Mucosa of descending colon (tissue), 3 donors: ENCODE measurements at regions not wholly inside any gene's neighbourhood (a gene's known extent, or its start where the extent isn't known, plus 50 kb on each side); places are given as distances from the start of the nearest gene placed in this dataset.

Experiments
- ATAC-seq: fragments of 200-7000 bp; cut with Tn5 transposase; one replicate; pipeline ENCODE4 v1.9.1; 2020; ENCODE audit warnings: mild to moderate bottlenecking, moderate library complexity
- DNase-seq, 3 donors: peaks; one replicate each; pipeline ENCODE4 v3.0.0-alpha.2; 2020
- H3K36me3 ChIP-seq: fragments of 200-600 bp; one replicate; pipeline ENCODE4 v1.8.0; 2021; ENCODE audit warnings: low read depth, mild to moderate bottlenecking
- H3K4me1 ChIP-seq: fragments of 200-600 bp; one replicate; pipeline ENCODE4 v1.8.0; 2021; ENCODE audit warnings: low read depth, mild to moderate bottlenecking
- H3K4me3 ChIP-seq: fragments of 200-600 bp; one replicate; pipeline ENCODE4 v1.8.0; 2021; ENCODE audit warnings: mild to moderate bottlenecking
- H3K9me3 ChIP-seq: fragments of 200-600 bp; one replicate; pipeline ENCODE4 v1.8.0; 2021; ENCODE audit warnings: mild to moderate bottlenecking
- CTCF ChIP-seq: fragments of 200-600 bp; IDR thresholded peaks from one replicate; pipeline ENCODE4 v1.8.0; 2022; ENCODE audit warnings: antibody characterized with exemption, mild to moderate bottlenecking
- intact Hi-C, 2 donors: fragments of 100-400 bp; cut with DNase I in 1 of 2; cut with micrococcal nuclease in 1 of 2; formaldehyde crosslinking; loops; one replicate each; pipeline versions ENCODE4 v1.11.0 to v1.11.1; 2022; cut with DNase I, micrococcal nuclease
- donor health status: DM: no; HTN: no; CAD: no; lungs with moderate emphysema.
- donor health status: DM: no; HTN: no; CAD: no.
- donor health status: DM: no; HTN: yes; CAD: no.

- Histone ChIP-seq H3K9me3 (no peaks in the 10 kb centered on the region), H3K36me3 (no peaks in the 10 kb centered on the region), H3K4me3 (no peak overlapping the region), H3K4me1 (no peaks in the 10 kb centered on the region)
- ATAC-seq: no peak
- no peak for DNase-seq
- intact Hi-C loops: no loop called here
- no peak for TF ChIP-seq CTCF
Observed at GRCh38 chr11:119810478-119811232, 81.7 kb upstream of the NECTIN1 start.

GRCh38 chr11:119809346-119809745 is 80.3 kb upstream of the NECTIN1 start:
- no peak for ATAC-seq
- TF ChIP-seq CTCF: no peak
- no peak overlapping the region for H3K4me3 ChIP-seq

GRCh38 chr11:119808407-119809185 is 79.6 kb upstream of the NECTIN1 start:
- intact Hi-C loops: no loop called here
- Histone ChIP-seq H3K4me1 (no peaks in the 10 kb centered on the region), H3K36me3 (no peaks in the 10 kb centered on the region), H3K9me3 (no peaks in the 10 kb centered on the region), H3K4me3 (no peak overlapping the region)
- ATAC-seq (no peak), DNase-seq (no peak)
- TF ChIP-seq CTCF: no peak

More at GRCh38 chr11:119809346-119809745, 80.3 kb upstream of the NECTIN1 start:
- Histone ChIP-seq H3K9me3 (no peaks in the 10 kb centered on the region), H3K36me3 (no peaks in the 10 kb centered on the region), H3K4me1 (no peaks in the 10 kb centered on the region)
- intact Hi-C loops: no loop called here
- no peak for DNase-seq

GRCh38 chr11:119807841-119808240 is 78.8 kb upstream of the NECTIN1 start:
- no peak for TF ChIP-seq CTCF
- Histone ChIP-seq H3K9me3 (no peaks in the 10 kb centered on the region), H3K4me3 (no peak overlapping the region), H3K36me3 (no peaks in the 10 kb centered on the region), H3K4me1 (no peaks in the 10 kb centered on the region)
- DNase-seq (no peak), ATAC-seq (no peak)
- intact Hi-C loops: no loop called here

GRCh38 chr11:119807402-119807801 is 78.4 kb upstream of the NECTIN1 start:
- no peak for TF ChIP-seq CTCF
- ATAC-seq (no peak), DNase-seq (no peak)
- Histone ChIP-seq H3K4me1 (no peaks in the 10 kb centered on the region), H3K4me3 (no peak overlapping the region), H3K36me3 (no peaks in the 10 kb centered on the region), H3K9me3 (no peaks in the 10 kb centered on the region)
- intact Hi-C loops: no loop called here
